ENCODE measurements at regions not wholly inside any gene's neighbourhood (a gene's known extent, or its start where the extent isn't known, plus 50 kb on each side); places are given as distances from the start of the nearest gene placed in this dataset.
A peak's percentile ranks its signal among the peaks of the same experiment; 100 is the strongest.

DNA sequence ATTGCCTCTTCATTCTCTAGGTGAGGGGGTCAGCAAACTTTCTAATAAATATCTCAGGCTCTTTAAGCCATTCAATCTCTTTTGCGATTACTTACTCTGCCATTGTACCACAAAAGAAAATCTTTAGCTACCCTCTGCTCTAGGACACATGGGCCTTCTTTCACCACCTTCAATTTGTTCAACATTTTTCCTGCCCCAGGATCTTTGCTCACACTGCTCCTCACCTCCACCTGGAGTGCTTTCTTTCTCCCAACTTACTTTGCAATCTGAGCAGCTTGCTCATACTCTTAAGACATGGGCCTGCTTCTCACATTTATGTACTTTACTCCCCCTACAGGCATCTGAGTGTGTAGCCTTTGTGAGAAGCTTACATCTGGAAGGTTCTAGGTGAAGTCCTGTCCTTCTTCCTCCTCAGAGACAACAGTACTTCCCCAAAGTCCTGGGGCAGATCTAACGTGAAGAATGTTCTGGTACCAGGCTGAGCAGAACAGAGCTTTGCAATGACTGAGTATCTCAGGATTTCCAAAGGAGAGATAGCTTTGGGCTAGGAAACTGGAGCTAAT is 55.0 kb upstream of the PRDM5 start:
- peak; percentile 19 for FAIRE-seq

DNA sequence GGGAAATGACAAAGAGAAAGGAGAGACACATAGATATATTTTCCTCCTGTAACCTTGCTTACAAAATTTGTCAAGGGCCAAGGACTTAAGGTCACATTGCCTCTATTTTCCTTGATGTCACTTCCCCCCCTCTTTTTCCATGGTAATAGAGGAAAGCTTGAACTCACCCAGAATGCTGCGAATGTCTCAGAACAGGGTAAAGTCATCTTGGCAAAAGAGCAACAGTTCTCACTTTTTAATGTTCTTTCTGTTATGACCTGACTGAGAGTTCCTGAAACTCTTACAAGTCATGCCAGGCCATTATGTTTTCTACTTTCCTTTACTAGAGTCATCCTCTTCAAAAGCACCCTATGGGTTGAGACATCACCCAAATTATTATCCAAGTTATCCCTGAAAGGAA is 50.7 kb upstream of the PRDM5 start:
- no peak for FAIRE-seq

Measured in G401.6 (cell line).